Lower leg skin (tissue), 4 donors: ENCODE measurements at regions not wholly inside any gene's neighbourhood (a gene's known extent, or its start where the extent isn't known, plus 50 kb on each side); places are given as distances from the start of the nearest gene placed in this dataset.

Experiments
- DNase-seq, 2 donors: peaks; one replicate each; pipeline ENCODE4 v3.0.0-alpha.2; 2019; ENCODE audit warnings: low spot score in 2 of 2
- H3K4me3 ChIP-seq: fragments of 200-600 bp; sonication (generic); 2 replicates; pipeline ENCODE4 v1.5.1; 2017; ENCODE audit warnings: mild to moderate bottlenecking, low read depth; ENCODE audit not compliant: poor library complexity, severe bottlenecking
- POLR2A ChIP-seq, 2 donors: fragments of 450-650 bp; IDR thresholded peaks; one replicate each; pipeline ENCODE4 v1.6.1; 2016 to 2017; ENCODE audit warnings: antibody characterized with exemption in 2 of 2, mild to moderate bottlenecking in 1 of 2, moderate library complexity in 1 of 2
- WGBS, 2 donors: methylation state at CpG; one replicate each; pipeline ENCODE4 v1.1.5; 2018; 5-methylcytosine and 5-hydroxymethylcytosine counted together
- intact Hi-C: fragments of 100-400 bp; cut with DNase I; formaldehyde crosslinking; loops from one replicate; pipeline ENCODE4 v1.15.0; 2023; ENCODE audit warnings: low total_unique reads
- TF ChIP-seq, protein P1 (sequence below), 3 donors: fragments of 450-650 bp; IDR thresholded peaks; one replicate each; pipeline ENCODE4 v1.5.1; 2016; ENCODE audit warnings: antibody characterized with exemption in 3 of 3, mild to moderate bottlenecking in 3 of 3, moderate library complexity in 2 of 3

GRCh38 chr14:58944968-58945356, 243.5 kb upstream of the DAAM1 start:
- intact Hi-C loops, result no loop called here

GRCh38 chr14:58946431-58946830, 242.0 kb upstream of the DAAM1 start:
- TF ChIP-seq, protein P1, sequence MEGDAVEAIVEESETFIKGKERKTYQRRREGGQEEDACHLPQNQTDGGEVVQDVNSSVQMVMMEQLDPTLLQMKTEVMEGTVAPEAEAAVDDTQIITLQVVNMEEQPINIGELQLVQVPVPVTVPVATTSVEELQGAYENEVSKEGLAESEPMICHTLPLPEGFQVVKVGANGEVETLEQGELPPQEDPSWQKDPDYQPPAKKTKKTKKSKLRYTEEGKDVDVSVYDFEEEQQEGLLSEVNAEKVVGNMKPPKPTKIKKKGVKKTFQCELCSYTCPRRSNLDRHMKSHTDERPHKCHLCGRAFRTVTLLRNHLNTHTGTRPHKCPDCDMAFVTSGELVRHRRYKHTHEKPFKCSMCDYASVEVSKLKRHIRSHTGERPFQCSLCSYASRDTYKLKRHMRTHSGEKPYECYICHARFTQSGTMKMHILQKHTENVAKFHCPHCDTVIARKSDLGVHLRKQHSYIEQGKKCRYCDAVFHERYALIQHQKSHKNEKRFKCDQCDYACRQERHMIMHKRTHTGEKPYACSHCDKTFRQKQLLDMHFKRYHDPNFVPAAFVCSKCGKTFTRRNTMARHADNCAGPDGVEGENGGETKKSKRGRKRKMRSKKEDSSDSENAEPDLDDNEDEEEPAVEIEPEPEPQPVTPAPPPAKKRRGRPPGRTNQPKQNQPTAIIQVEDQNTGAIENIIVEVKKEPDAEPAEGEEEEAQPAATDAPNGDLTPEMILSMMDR (IDR thresholded peaks at IDR 0.05), result no peak
- no peak for TF ChIP-seq POLR2A (IDR thresholded peaks at IDR 0.05)
- no peak for DNase-seq
- WGBS, 2 donors, result 73 to 82% methylated on average over 1 of the region's 1 CpG
- intact Hi-C loops, result no loop called here
- H3K4me3 ChIP-seq, result no peak overlapping the region

More at GRCh38 chr14:58944968-58945356, 243.5 kb upstream of the DAAM1 start:
- no peak overlapping the region for H3K4me3 ChIP-seq
- TF ChIP-seq, protein P1 (IDR thresholded peaks at IDR 0.05), result no peak
- TF ChIP-seq POLR2A (IDR thresholded peaks at IDR 0.05), result no peak
- WGBS, 2 donors, result 36 to 42% methylated on average over 2 of the region's 2 CpGs
- DNase-seq, result no peak

DNA sequence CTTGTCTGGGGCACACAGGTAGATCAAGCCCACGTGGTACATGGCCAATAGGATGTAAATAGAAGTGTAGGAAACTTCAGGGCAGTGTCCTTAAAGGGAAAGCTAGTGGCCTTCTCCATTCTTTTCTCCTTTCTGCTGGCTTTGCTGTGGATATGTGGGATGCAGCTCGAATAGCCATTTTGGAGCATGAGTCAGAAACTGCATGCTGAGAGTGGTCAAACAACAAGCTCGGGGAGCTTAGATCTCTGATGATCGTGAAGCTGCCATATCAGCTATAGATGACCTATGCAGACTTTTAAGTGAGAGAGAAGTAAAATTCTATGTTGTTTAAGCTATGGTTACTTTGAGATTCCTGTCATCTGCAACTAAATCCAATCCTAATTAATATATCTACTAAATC, 241.3 kb upstream of the DAAM1 start:
- no peak for DNase-seq
- WGBS, 2 donors, result 79 to 82% methylated on average over 4 of the region's 4 CpGs
- TF ChIP-seq, protein P1 (IDR thresholded peaks at IDR 0.05), result no peak
- no peak for TF ChIP-seq POLR2A (IDR thresholded peaks at IDR 0.05)
- no peak overlapping the region for H3K4me3 ChIP-seq
- intact Hi-C loops, result no loop called here

- no peak for DNase-seq
- 61 to 76% methylated on average over 4 of the region's 4 CpGs for WGBS, 2 donors
- intact Hi-C loops, result no loop called here
These were observed 240.5 kb upstream of the DAAM1 start for GRCh38 chr14:58947814-58948445.

DNA sequence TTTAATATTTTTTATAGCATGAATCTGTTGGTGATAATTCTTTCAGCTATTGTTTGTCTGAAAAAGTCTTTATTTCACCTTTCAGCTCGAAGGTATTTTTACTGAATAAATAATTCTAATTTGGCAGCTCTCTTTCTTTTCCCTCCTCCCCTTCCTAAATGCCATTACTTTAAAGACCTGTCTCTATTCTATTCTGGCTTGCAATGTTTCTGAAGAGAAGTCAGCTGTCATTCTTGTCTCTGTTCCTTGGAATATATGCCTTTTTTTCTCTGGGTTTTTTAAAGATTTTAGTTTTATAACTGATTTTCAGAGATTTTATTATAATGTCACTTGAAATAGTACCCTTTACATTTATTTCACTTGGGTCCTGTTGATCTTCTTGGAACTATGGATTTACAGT, 237.9 kb upstream of the DAAM1 start:
- DNase-seq, result no peak
- 65 to 68% methylated on average over 1 of the region's 1 CpG for WGBS, 2 donors
- intact Hi-C loops, result no loop called here
- TF ChIP-seq POLR2A (IDR thresholded peaks at IDR 0.05), result no peak
- TF ChIP-seq, protein P1 (IDR thresholded peaks at IDR 0.05), result no peak
- no peak overlapping the region for H3K4me3 ChIP-seq

More at GRCh38 chr14:58947814-58948445, 240.5 kb upstream of the DAAM1 start:
- H3K4me3 ChIP-seq, result no peak overlapping the region
- TF ChIP-seq, protein P1 (IDR thresholded peaks at IDR 0.05), result no peak
- TF ChIP-seq POLR2A (IDR thresholded peaks at IDR 0.05), result no peak

DNA sequence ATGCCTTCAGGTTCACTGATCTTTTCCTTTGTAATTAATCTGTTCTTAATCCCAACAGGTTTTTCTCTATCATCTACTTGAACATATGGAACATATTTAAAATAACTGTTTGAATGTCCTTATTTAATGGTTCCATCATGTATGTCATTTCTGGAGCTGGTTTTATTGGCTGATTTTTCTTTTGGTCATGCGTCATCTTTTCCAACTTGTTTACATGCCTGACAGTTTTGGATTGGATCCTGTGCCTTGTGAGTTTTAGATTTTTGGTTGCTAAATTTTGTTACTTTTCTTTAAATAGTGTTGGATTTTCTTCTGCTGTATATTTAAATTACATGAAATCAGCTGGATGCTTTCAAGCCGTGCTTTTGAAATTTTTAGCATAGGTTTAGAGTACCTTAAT, 237.3 kb upstream of the DAAM1 start:
- WGBS, 2 donors, result 86 to 92% methylated on average over 2 of the region's 2 CpGs
- TF ChIP-seq, protein P1 (IDR thresholded peaks at IDR 0.05), result no peak
- no peak for TF ChIP-seq POLR2A (IDR thresholded peaks at IDR 0.05)
- intact Hi-C loops, result no loop called here
- no peak for DNase-seq
- no peak overlapping the region for H3K4me3 ChIP-seq
